Sciatic nerve (tissue), 2 donors: ENCODE measurements at regions not wholly inside any gene's neighbourhood (a gene's known extent, or its start where the extent isn't known, plus 50 kb on each side); places are given as distances from the start of the nearest gene placed in this dataset.

Experiments
- ATAC-seq: fragments of 200-7000 bp; cut with Tn5 transposase; one replicate; pipeline ENCODE4 v1.9.1; 2020; ENCODE audit warnings: mild to moderate bottlenecking, moderate library complexity
- DNase-seq: peaks from one replicate; pipeline ENCODE4 v3.0.0-alpha.2; 2020; ENCODE audit warnings: low spot score
- intact Hi-C: fragments of 100-400 bp; cut with DNase I; formaldehyde crosslinking; loops from one replicate; pipeline ENCODE4 v1.14.2; 2022
- donor health status: DM: no; HTN: no; CAD: no.
- donor health status: DM: no; HTN: no; CAD: no.

DNA sequence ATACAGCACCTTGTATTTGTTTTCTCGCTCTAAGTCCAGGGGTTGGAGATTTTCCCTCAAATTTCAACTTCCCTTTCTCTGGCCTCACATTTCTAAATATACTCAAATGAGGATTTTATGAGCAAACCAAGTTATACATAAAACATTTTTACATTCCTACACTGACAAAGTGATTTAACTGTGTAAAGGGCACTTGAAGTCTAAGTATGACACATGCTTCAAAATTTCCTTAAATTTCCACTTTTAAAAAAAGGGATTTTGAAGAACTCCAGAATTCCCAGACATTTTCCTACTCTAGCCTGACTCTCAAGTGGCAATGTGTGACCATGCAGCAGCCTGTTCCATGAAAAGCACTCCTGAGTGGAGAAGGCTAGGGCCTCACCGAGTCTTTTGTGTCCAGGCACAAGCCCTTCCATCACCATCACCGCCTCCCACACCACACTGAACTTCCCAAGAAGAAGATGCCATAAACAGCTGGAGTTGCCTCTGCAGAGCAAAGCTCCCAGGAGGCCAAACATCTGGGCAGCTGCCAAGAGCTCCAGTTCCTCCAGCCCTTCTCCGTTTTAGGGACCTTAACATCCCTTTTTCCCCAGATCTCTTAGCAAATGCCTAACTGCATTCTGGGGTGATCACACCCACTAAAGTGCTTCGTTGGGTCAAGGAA is 68.9 kb downstream of the NCR2 start:
- ATAC-seq, result no peak
- DNase-seq, result no peak
- intact Hi-C loops, result no loop called here

DNA sequence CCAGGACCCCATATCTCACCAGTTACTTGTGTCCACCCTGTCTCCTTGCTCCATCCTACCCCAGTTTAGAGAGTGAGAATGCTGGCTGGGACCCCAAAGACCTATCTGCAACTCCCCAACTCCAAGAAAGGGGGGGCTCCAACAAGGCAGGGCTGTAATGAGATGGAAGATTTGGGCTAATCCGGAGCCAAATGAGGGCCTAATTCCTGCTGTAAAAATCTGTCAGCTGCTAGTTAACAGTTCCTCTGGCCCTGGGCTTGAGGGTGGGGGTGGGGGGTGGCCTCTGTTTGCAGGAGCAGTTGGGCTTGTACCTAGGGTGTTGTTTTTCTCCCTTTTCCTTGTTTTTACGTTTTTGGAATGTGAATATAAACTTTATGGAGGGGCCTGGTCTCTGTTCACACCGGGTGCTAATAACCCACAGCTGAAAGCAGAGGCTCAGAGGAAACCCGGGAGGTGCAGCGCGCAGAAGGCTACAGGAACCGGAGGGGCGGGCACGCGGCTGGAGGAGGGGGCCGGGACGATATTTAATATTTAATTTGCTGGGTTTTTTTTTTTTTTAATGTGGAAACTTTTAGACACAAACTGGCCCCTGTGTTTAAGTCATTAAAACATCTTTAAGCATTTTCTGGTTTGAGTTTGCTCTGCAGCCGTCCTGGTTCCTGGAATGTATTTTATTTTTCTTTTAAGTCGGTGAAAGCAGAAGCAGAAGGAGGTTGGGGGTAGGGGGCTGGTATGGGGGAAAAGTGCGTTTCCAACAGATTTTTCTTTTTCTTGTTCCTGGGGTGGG is 70.7 kb downstream of the NCR2 start:
- no peak for ATAC-seq
- DNase-seq, result no peak
- intact Hi-C loops, result no loop called here

DNA sequence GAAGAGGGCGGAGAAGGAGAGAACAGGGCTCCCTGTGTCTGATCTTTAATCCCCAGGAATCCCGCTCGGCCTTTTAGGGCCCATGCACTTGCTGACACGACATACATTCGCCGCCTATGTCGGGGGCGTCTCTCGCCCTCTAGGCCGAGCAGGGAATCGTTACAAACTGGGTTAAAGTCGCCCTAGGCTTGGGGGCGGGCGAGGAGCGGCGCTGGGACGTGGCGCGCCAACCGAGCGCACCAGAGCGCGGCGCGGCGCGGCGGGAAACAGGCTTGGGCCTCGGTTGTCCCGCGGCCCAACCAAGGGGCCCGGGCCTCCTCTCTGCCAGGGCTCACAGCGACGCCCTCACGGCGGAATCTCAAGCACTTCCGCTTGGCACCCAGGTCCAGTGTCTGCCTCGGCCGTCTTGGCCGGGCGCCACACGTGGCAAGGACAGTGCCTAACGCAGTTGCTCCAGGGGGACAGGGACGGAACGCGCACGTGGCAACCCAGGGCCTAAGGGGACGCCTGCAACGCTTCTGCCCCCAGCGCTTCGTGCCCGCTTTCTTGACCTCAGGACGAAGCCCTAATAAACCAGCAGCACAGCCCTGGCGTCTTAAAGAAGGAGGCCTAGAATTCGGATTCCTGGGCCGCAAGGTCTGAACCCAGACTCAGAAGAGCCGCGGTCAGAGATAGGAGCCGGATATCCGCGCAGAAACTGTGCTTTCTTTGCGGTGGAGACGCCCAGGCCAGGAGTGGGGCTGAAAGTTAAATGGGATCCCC is 71.5 kb downstream of the NCR2 start:
- no peak for DNase-seq
- intact Hi-C loops, result no loop called here
- ATAC-seq, result no peak

DNA sequence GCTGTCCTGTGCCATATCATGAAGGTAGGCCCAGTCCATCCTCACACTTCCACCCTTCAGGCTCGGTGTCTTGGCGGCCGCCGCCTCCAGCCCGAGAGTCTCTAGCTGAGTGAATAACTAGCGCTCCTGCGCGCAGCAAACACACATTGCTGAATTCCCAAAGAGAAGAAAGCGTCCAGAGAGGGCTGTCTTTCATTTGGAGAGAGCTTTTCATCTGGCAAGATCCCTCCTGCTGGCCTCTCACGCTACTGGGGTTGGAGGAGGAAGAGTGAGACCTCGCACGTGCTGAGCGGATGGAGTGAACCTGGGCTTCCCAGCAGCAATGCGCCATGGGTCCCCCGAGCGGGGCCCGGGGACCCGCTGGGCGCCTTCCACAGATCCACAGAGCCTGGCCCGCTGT is 73.2 kb downstream of the NCR2 start:
- DNase-seq, result no peak
- ATAC-seq, result no peak
- intact Hi-C loops, result no loop called here

DNA sequence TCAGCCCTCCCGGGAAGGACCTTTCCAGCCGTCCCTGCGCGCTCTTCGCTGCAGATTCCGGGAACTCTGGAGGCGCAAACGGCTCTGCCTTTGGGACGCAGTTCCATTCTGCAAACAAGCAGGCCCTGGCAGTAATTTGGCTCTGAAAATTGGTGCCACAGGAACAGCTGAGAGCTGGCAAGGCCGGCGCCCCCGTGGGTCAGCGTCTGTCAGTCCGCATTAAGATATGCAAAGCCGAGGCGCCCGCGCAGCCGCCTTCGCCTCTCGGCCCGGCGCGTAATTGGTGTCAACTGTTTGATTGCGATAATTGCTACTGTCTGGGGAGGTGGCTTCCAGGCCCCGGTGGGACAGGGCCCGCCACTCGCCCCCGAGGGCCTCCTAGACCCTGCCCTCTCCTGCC is 73.6 kb downstream of the NCR2 start:
- no peak for ATAC-seq
- intact Hi-C loops, result no loop called here

DNA sequence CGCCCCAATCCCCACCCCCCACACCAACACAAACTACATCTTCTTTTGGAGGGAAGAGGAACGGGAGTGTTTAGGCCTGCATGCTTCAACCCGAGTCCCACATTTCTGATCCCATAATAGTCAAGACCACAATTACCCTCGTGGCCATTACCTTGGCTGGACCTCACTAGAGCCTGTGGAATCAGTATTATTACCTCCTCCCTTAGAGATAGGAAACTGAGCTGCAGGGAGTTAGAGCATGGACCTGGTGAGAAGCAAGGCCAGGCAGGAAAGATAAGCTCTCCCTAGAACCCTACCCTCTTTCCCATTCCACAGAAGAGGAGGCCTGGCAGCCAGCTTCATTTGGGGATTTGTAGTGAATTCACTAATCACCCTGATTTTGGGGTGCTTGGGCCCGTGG is 74.1 kb downstream of the NCR2 start:
- no peak for ATAC-seq
- DNase-seq, result no peak
- intact Hi-C loops, result no loop called here

More for the DNA sequence above, 73.6 kb downstream of the NCR2 start:
- DNase-seq, result no peak

DNA sequence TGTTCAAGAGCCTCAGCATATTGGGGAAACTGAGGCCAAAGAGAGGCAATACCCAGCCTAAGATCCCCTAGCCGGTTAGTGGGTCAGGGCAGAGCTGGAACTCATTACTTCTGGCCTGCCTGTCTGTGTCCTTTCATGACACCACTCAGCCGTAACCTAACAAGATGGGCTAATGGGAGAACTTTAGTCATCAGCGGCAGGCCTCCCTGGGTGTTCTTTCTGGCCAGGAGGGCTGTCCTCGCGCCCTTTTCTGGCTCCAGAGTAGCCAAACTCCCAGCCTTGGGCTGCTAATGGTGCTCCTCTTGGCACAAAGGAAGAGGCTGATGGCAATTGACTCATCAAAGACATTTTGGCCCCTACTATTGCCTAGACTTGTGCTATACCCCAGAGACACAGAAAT is 76.6 kb downstream of the NCR2 start:
- intact Hi-C loops, result no loop called here
- DNase-seq, result no peak
- no peak for ATAC-seq

DNA sequence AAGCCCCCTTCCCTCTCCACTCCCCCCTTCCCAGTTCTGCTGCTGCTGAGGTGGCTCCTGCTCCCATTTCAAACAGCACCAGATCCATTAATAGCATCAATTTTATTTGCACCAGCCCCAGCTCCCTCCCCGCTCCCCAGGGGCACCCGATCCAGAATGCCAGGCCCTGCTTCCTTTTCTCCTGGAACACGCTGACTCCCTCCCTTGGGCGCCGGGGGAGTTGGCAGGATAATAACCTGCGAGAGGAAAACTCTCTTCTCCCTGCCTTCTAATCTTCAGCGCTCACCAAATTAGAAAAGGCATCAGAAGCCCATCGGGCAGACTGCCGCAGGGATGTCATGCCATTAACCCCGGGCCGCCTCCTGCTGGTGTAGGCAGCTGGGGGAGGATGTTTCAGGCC is 77.8 kb downstream of the NCR2 start:
- intact Hi-C loops, result no loop called here
- DNase-seq (no peak), ATAC-seq (no peak)

DNA sequence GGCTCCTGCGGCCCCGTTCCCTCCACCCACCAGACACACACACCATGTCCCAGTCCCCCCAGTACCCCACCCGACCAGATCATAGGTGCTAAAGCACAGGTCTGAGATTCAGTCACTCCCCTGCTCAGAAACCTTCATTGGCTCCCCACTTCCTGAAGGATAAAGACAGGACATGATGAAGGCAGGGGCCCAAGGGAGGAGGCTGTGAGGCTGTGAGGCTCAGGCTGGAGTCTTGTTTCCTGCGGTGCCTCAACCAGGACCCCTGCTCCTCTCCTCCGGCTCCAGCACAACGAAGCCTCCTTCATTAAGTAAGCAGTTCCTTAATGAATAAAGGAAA is 81.1 kb downstream of the NCR2 start:
- DNase-seq (no peak), ATAC-seq (no peak)
- intact Hi-C loops, result no loop called here

DNA sequence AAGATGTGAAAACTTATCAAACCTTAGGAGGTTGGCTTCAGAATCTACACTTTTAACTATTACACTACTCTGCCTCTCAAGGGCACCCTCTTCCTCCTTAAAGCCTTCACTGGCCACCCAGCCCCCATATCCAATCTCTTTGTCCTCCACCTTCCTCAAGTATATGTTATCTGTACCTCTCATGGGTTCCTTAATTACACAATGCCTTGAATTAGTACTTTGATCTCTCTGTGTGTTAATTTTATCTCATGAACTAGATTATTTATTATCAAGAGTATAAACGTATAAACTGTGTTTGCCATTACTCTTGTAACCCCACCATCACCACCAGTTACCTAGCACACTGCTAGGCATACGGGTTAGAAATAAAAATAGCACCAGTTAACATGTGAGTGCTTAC is 83.3 kb downstream of the NCR2 start:
- intact Hi-C loops, result no loop called here
- ATAC-seq, result no peak
- DNase-seq, result no peak

DNA sequence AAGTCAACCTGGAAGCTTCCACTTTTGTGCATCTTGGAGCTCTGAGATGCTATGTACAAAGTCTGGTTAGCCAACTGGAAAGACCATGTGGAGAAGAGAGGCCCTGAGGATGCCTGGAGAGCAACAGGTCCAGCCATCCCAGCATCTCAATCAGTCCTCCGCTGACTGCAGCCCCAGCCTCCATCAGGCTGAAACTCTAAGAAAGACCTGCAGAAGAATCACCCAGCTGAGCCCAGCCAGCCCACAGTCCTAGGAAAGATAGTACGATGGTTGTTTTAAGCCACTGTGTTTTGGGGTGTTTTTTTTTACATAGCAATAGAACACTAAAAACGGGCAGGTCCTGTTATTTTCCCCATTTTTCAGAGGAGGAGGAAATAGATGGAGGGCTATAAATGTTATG is 84.0 kb downstream of the NCR2 start:
- intact Hi-C loops, result no loop called here
- DNase-seq, result no peak

DNA sequence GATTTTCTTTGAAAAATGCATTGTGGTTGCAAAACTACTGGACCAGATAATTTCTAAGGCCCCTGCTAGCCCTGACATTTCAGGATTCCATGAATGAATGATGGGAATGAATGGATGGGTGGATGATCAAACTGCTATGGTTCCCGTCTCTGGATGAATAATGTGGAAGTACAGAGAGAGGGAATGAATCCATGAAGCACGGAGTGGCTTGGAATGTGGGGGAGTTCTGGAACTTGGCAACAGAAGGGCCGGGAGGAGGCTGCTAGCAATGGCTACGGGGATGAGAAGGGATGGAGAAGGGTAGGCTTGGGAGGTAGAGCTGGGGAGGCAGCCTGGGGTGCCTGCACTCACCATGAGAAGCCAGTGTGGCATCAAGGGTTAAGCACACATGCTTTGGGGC is 84.8 kb downstream of the NCR2 start:
- DNase-seq (no peak), ATAC-seq (no peak)
- intact Hi-C loops, result loop anchor here (5.0 kb wide), 1 partner anchor 167 kb away; no protein-coding TSS in a partner anchor

More for the DNA sequence above, 84.0 kb downstream of the NCR2 start:
- ATAC-seq, result no peak

DNA sequence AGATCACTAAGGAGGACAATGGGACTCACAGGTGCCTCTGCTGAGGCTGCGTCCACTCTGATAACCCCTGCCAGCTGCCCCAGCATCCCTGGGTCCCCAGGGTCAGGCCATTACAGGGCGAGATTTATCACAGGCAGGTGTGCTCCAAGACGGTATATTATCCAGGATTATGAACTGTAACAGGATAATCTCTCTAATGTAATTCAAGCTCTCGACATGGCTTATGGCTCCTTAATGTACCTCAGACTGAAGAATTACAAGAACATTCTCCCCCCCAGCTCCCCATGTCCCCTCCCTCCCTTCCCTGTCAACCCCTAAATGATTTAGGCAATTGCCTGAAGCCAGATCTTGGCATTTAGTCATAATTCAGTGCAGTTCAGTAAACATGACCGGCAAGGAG is 86.8 kb downstream of the NCR2 start:
- no peak for ATAC-seq
- DNase-seq, result no peak
- intact Hi-C loops, result loop anchor here (5.0 kb wide), 1 partner anchor 165 kb away; no protein-coding TSS in a partner anchor

DNA sequence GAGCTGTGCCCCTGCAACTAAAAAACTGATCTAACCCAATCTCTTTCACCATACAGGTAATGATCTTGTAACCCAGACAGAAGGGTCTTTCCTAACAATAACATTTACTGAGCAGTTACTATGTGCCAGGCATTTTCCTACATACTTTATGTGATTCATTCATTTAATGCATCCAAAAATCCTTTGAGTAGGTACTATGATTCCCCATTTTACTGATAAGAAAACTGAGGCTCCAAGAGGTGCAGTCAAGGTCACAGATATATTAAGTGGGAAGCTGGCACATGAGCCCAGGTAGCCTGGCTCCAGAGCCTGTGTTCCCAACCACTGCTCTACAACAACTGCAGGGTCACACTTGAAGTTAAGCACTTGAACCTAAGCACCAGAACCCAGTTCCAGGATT is 87.6 kb downstream of the NCR2 start:
- DNase-seq (no peak), ATAC-seq (no peak)
- intact Hi-C loops, result loop anchor here (5.0 kb wide), 1 partner anchor 164 kb away; no protein-coding TSS in a partner anchor

DNA sequence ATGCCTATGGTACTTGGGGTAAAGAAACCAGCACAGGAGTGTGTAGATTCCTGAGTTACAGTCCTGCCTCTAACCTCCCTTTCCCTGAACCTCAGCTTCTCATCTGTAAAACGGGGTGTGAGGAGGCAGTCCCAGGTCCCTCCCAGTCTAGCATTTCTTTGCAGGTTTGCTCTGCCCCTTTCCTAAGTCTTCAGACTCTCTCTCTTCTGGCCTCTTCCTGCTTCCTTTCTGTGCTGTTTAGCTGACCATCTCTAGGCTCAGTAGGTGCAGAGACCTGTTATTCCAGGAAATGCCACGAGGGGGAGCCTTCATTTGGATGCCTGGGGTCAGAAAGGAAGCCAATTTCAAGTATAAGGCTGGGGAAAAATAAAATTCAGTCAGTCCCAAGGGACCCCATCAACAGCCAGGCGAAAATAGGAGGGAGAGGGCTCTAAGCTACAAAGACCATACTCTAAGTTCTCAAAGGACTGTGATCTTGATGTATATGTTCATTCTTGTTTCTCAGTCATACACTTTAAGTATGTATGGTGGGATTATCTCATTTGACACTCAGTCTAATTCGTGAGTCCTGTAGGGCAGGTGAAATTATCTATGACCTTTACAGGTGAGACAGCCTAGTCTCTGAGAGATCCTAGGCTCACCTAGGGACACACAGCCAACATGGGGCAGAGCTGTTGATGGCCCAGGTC is 89.1 kb downstream of the NCR2 start:
- DNase-seq, result peak; percentile 93
- intact Hi-C loops, result loop anchor here (5.0 kb wide), 1 partner anchor 163 kb away; no protein-coding TSS in a partner anchor
- ATAC-seq, result peak; percentile 25

DNA sequence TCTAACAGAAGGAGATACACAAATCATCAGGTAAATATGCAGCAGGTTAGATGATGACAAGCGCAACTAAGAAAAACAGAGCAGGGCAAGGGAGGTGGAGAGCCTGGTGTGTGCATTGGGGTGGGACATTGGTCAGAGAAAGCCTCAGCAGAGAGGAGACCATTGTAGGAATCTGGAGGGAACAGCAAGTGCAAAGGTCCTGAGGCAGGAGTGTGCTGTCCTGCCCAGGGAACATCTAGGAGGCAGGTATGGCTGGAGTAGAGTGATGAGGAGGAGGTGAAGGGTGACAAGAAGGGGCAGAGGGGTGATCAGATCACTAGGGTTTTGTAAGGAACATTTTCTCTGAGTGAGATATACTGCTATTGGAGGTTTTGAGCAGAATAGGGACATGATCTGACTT is 90.1 kb downstream of the NCR2 start:
- intact Hi-C loops, result no loop called here
- ATAC-seq, result no peak
- no peak for DNase-seq

DNA sequence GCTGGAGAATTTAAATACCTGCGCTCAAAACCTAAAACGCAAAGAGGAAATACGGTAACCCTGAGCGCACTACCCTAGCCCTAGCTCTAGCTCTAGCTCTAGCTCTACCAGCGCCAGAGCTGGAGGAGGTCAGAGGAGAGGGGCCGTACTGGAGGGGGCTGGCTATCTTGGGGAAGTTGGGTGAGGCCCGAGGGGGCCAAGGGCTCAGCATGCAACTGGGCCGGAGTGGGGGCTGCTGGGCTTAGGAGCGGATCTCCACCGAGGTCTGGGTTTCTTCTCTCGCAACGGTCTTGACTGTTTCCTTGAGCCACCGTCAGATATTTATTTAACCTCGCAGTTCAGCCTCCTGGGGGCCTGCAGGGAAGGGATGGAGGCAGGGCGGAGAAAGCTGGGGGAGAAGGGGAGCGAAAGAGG is 91.0 kb downstream of the NCR2 start:
- intact Hi-C loops, result no loop called here
- no peak for DNase-seq
- ATAC-seq, result peak; percentile 46

DNA sequence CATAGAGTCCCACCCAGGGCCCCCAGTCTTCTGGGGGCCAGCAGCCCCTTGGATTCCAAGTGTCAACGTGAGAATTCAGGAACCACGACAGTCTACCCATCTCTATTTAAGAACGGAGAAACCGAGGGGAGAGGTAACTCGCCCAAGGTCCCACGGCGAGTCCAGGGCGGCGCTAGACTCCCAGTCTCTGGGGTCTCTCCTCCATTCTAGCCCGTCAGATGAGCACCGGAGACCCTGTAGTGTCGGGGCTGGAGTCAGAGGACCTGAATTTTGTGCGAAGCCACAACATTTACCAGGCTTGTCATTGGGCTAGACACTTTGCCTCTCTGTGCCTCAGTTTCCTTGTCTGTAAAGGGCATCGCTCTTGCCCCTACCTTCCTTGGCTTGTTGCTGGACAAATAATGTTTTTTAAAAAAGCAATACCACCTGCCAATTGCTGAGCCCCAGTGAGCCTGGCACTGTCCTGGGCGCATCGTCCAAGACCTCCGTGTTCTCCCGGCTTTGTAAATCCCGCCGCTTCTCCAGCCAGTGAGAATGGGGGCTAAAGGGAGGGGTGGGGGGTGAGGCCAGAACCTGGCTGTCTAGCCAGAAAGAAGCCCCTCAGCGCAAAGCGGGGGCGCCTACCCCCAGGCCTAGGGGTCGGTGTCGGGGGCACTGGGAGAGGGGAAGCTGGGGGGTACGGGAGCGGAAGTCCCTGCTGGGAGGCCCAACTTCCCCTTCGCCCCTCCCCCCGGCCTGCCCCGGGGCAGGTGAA is 91.7 kb downstream of the NCR2 start:
- DNase-seq, result no peak
- intact Hi-C loops, result no loop called here
- peak; percentile 20 for ATAC-seq
